Endodermal cell (in vitro differentiated cells): ENCODE measurements at regions not wholly inside any gene's neighbourhood (a gene's known extent, or its start where the extent isn't known, plus 50 kb on each side); places are given as distances from the start of the nearest gene placed in this dataset.

ENCODE experiments used
- DNase-seq: peaks from one replicate; pipeline ENCODE4 v3.0.0-alpha.2; 2017
- H3K27ac ChIP-seq: 2 replicates; pipeline ENCODE4 v1.5.1; 2013; ENCODE audit warnings: mild to moderate bottlenecking, low read depth, low read length, moderate library complexity
- H3K27me3 ChIP-seq: 2 replicates; pipeline ENCODE4 v1.6.1; 2013; ENCODE audit warnings: mild to moderate bottlenecking, low read length, moderate library complexity; ENCODE audit not compliant: insufficient read depth, control insufficient read depth, poor library complexity, severe bottlenecking
- H3K36me3 ChIP-seq: 2 replicates; pipeline ENCODE4 v1.7.0; 2013; ENCODE audit warnings: mild to moderate bottlenecking, low read length, moderate library complexity; ENCODE audit not compliant: control insufficient read depth, insufficient read depth
- H3K4me1 ChIP-seq: one replicate; pipeline ENCODE4 v1.7.0; 2013; ENCODE audit warnings: low read length; ENCODE audit not compliant: control insufficient read depth, insufficient read depth
- H3K4me3 ChIP-seq: 2 replicates; pipeline ENCODE4 v1.5.1; 2013; ENCODE audit warnings: mild to moderate bottlenecking, low read length, moderate library complexity
- H3K9ac ChIP-seq: 2 replicates; pipeline ENCODE4 v1.6.1; 2013; ENCODE audit warnings: mild to moderate bottlenecking, low read length, moderate library complexity; ENCODE audit not compliant: poor library complexity, severe bottlenecking; ENCODE audit errors: extremely low read depth
- H3K9me3 ChIP-seq: 2 replicates; pipeline ENCODE4 v1.6.1; 2013; ENCODE audit warnings: mild to moderate bottlenecking, low read length, moderate library complexity; ENCODE audit not compliant: control insufficient read depth
- H3K27ac Mint-ChIP-seq: 2 replicates; pipeline ENCODE4 v1.8.0; 2020; ENCODE audit warnings: mixed read lengths
- H3K27me3 Mint-ChIP-seq: 2 replicates; pipeline ENCODE4 v1.8.0; 2021; ENCODE audit warnings: mild to moderate bottlenecking, mixed read lengths; ENCODE audit not compliant: insufficient read depth
- H3K36me3 Mint-ChIP-seq: 2 replicates; pipeline ENCODE4 v1.8.0; 2020; ENCODE audit warnings: low read depth, mixed read lengths
- H3K4me1 Mint-ChIP-seq: 2 replicates; pipeline ENCODE4 v1.8.0; 2020; ENCODE audit warnings: mixed read lengths
- H3K4me3 Mint-ChIP-seq: 2 replicates; pipeline ENCODE4 v1.8.0; 2020; ENCODE audit warnings: mild to moderate bottlenecking, moderate library complexity, mixed read lengths
- H3K9me3 Mint-ChIP-seq: 2 replicates; pipeline ENCODE4 v1.8.0; 2020; ENCODE audit warnings: mild to moderate bottlenecking, mixed read lengths
- WGBS, 2 experiments: methylation state at CpG; one replicate each; pipeline versions ENCODE4 v1.1.5 to v1.1.7; 2013; ENCODE audit warnings: missing lambda C conversion rate in 2 of 2, mixed read lengths in 1 of 2; ENCODE audit not compliant: insufficient coverage in 1 of 2, insufficient read length in 1 of 2; 5-methylcytosine and 5-hydroxymethylcytosine counted together
- TF ChIP-seq, protein P1 (sequence below): fragments of 200-600 bp; sonication (generic); conservative IDR thresholded peaks from 2 replicates; pipeline ENCODE4 v1.5.0; 2021; ENCODE audit warnings: antibody characterized with exemption, mild to moderate bottlenecking

DNA sequence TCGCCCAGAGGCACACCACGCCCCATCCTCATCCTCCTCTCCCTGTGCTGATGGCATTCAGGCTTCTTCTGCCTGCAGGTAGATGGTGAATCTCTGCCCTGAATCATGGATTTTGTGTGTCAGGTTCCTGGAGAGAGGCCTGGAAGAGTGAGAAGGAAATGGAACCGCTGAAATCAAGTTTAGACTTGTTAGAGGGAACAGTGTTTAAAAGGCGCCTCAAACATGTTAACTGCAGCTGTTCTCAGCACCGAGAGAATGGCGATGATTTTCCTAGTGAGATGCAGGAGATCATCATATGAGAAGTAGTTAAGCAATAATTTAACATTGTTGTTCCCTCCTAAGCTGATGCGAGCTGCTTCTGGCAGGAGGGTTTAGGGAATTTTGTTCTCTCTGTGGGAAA, 744.4 kb upstream of the EEF2KMT start:
- H3K27me3 ChIP-seq = no peaks in the 10 kb centered on the region
- DNase-seq = no peak
- Mint-ChIP-seq H3K4me1 (no peaks in the 10 kb centered on the region), H3K27ac (no peak overlapping the region), H3K36me3 (no peaks in the 10 kb centered on the region), H3K4me3 (no peak overlapping the region), H3K9me3 (no peaks in the 10 kb centered on the region), H3K27me3 (peaks cover 1% of the 10 kb centered on the region)
- WGBS, 2 experiments = 89 to 97% methylated on average over 5 to 7 of the region's 7 CpGs
- no peaks in the 10 kb centered on the region for H3K36me3 ChIP-seq
- no peak overlapping the region for H3K9ac ChIP-seq
- no peak overlapping the region for H3K27ac ChIP-seq
- TF ChIP-seq, protein P1, sequence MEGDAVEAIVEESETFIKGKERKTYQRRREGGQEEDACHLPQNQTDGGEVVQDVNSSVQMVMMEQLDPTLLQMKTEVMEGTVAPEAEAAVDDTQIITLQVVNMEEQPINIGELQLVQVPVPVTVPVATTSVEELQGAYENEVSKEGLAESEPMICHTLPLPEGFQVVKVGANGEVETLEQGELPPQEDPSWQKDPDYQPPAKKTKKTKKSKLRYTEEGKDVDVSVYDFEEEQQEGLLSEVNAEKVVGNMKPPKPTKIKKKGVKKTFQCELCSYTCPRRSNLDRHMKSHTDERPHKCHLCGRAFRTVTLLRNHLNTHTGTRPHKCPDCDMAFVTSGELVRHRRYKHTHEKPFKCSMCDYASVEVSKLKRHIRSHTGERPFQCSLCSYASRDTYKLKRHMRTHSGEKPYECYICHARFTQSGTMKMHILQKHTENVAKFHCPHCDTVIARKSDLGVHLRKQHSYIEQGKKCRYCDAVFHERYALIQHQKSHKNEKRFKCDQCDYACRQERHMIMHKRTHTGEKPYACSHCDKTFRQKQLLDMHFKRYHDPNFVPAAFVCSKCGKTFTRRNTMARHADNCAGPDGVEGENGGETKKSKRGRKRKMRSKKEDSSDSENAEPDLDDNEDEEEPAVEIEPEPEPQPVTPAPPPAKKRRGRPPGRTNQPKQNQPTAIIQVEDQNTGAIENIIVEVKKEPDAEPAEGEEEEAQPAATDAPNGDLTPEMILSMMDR = no peak
- no peaks in the 10 kb centered on the region for H3K4me1 ChIP-seq
- H3K9me3 ChIP-seq = no peaks in the 10 kb centered on the region
- H3K4me3 ChIP-seq = no peak overlapping the region

DNA sequence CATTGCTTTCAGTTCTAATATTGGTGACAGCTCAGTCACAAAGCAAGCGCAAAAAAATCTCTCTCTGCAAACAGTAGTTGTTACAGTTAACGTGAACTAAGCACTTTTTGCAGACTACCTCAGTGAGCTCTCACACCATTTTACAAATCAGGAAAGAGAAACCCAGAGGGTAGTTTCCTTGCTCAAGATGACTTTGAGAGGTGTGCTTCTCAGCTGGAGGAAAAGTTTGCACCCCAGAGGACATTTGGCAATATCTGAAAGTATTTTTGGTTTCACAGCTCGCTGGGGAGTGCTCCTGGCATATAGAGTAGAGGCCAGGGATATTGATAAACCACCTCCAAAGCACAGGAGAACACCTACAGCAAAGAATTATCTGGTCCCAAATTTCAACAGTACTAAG, 741.1 kb upstream of the EEF2KMT start:
- Histone ChIP-seq H3K27me3 (no peaks in the 10 kb centered on the region), H3K27ac (no peak overlapping the region), H3K36me3 (no peaks in the 10 kb centered on the region), H3K4me3 (no peak overlapping the region), H3K9ac (no peak overlapping the region), H3K4me1 (no peaks in the 10 kb centered on the region), H3K9me3 (no peaks in the 10 kb centered on the region)
- no peaks in the 10 kb centered on the region for H3K4me1 Mint-ChIP-seq
- no peaks in the 10 kb centered on the region for H3K36me3 Mint-ChIP-seq
- TF ChIP-seq, protein P1 = no peak
- 90 to 94% methylated on average over 3 of the region's 3 CpGs for WGBS, 2 experiments
- DNase-seq = no peak
- no peak overlapping the region for H3K27ac Mint-ChIP-seq
- H3K4me3 Mint-ChIP-seq = no peak overlapping the region
- no peaks in the 10 kb centered on the region for H3K9me3 Mint-ChIP-seq
- H3K27me3 Mint-ChIP-seq = peaks cover 8% of the 10 kb centered on the region

DNA sequence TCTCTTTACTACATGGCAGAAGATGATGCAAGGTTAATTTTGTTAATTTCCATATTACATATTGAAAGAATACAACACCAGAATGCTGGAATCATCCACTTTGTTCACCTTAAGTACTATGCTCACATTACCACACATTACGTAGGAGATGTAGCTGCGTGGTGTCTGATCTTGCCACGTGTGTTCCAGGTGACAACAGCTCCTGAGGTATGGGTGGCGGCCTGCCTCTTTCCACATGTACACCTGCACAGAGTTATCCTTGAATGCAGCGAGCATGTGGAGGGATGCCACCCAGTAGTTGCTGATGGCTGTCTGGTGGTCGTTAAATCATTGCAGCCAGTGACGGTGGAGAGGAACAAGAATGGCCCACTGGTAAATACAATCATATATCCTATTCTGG, 740.5 kb upstream of the EEF2KMT start:
- no peak overlapping the region for H3K9ac ChIP-seq
- no peaks in the 10 kb centered on the region for H3K36me3 ChIP-seq
- H3K27me3 ChIP-seq = no peaks in the 10 kb centered on the region
- WGBS, 2 experiments = 92 to 94% methylated on average over 6 to 7 of the region's 7 CpGs
- no peak overlapping the region for H3K27ac ChIP-seq
- Mint-ChIP-seq H3K36me3 (no peaks in the 10 kb centered on the region), H3K4me3 (no peak overlapping the region), H3K27ac (no peak overlapping the region), H3K9me3 (no peaks in the 10 kb centered on the region), H3K4me1 (no peaks in the 10 kb centered on the region), H3K27me3 (peaks cover 8% of the 10 kb centered on the region)
- no peaks in the 10 kb centered on the region for H3K4me1 ChIP-seq
- TF ChIP-seq, protein P1 = no peak
- no peak for DNase-seq
- H3K4me3 ChIP-seq = no peak overlapping the region
- H3K9me3 ChIP-seq = no peaks in the 10 kb centered on the region
